ENCODE measurements at regions not wholly inside any gene's neighbourhood (a gene's known extent, or its start where the extent isn't known, plus 50 kb on each side); places are given as distances from the start of the nearest gene placed in this dataset.

DNA sequence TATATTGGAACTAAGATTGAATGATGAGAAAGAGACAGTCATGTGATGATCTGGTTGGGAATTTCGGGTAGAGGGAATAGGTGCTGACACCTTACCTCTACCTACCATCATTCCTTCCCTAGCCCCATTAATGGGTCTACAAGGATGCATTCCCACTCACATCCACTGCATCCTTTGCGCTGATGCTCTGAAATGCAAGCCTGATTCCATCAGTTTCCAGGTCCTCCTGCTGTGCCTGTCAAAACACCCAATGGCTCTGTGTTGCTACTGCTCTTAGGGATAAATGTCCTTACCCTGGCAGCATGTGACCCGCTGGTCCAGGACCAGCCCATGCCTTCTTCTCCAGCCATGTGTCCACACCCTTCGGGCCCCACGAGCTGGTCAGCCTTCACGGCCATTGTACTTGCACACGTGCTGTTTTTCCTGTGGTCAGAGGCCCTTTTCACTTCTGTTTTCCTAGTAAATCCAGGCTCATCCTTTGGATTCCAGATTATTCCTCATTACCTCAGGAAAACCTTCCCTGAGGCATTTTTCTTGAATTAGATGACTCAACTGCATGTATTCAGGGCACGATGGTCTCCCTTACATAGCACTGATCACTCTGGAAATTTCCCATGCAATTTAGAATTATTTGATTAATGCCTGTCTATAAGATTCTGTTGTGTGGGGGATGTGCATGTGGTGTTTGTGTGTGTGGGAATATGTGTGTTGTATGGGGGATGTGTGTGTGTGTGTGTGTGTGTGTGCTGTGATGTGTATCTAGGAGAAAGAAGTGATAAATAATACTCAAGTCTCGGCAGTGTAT is 185.0 kb downstream of the DIRAS2 start:
- TF ChIP-seq POLR2A (IDR thresholded peaks at IDR 0.05; ENCODE audit: low read length) (no peak), GATA1 (IDR thresholded peaks at IDR 0.05; ENCODE audit: low read depth, low read length) (no peak)
